ENCODE measurements at regions not wholly inside any gene's neighbourhood (a gene's known extent, or its start where the extent isn't known, plus 50 kb on each side); places are given as distances from the start of the nearest gene placed in this dataset.

GRCh38 chr16:79282806-79283205, 317.7 kb downstream of the MAF start:
- DNase-seq (ENCODE audit: extremely low spot score): no peak
- POLR2A ChIA-PET: no interaction called here

GRCh38 chr16:79278506-79278905, 322.0 kb downstream of the MAF start:
- no peak for DNase-seq (ENCODE audit: extremely low spot score)
- no peak for TF ChIP-seq ZNF384 (IDR thresholded peaks at IDR 0.05)
- no peak for TF ChIP-seq SP1 (IDR thresholded peaks at IDR 0.05)
- TF ChIP-seq PKNOX1 (IDR thresholded peaks at IDR 0.05): no peak
- TF ChIP-seq TARDBP (IDR thresholded peaks at IDR 0.05): no peak
- no peak for TF ChIP-seq ELF4 (IDR thresholded peaks at IDR 0.05)
- TF ChIP-seq ARNT (IDR thresholded peaks at IDR 0.05): no peak
- no peak for TF ChIP-seq NFRKB (IDR thresholded peaks at IDR 0.05)
- no peak for TF ChIP-seq SUZ12 (IDR thresholded peaks at IDR 0.05)
- TF ChIP-seq FOXA1 (IDR thresholded peaks at IDR 0.05): no peak
- no peak for TF ChIP-seq LEF1 (IDR thresholded peaks at IDR 0.05; ENCODE audit: borderline replicate concordance)
- TF ChIP-seq FOXM1 (IDR thresholded peaks at IDR 0.05; ENCODE audit: borderline replicate concordance): no peak
- no peak for TF ChIP-seq HDGF (IDR thresholded peaks at IDR 0.05; ENCODE audit: borderline replicate concordance)
- TF ChIP-seq CTBP1 (IDR thresholded peaks at IDR 0.05; ENCODE audit: borderline replicate concordance): no peak
- no peak for TF ChIP-seq L3MBTL2 (conservative IDR thresholded peaks at IDR 0.05)
- TF ChIP-seq BHLHE40 (IDR thresholded peaks at IDR 0.05; ENCODE audit: borderline replicate concordance): no peak
- CTCF ChIA-PET: no interaction called here
- POLR2A ChIA-PET: no interaction called here

More at GRCh38 chr16:79282806-79283205, 317.7 kb downstream of the MAF start:
- CTCF ChIA-PET: no interaction called here
- TF ChIP-seq TARDBP (IDR thresholded peaks at IDR 0.05) (no peak), FOXM1 (IDR thresholded peaks at IDR 0.05; ENCODE audit: borderline replicate concordance) (no peak), ARNT (IDR thresholded peaks at IDR 0.05) (no peak), ZNF384 (IDR thresholded peaks at IDR 0.05) (no peak), LEF1 (IDR thresholded peaks at IDR 0.05; ENCODE audit: borderline replicate concordance) (no peak), FOXK2 (IDR thresholded peaks at IDR 0.05) (no peak), FOXA1 (IDR thresholded peaks at IDR 0.05) (no peak), CTBP1 (IDR thresholded peaks at IDR 0.05; ENCODE audit: borderline replicate concordance) (no peak), SP1 (IDR thresholded peaks at IDR 0.05) (no peak), BHLHE40 (IDR thresholded peaks at IDR 0.05; ENCODE audit: borderline replicate concordance) (no peak), L3MBTL2 (conservative IDR thresholded peaks at IDR 0.05) (no peak)

GRCh38 chr16:79276501-79276900, 324.0 kb downstream of the MAF start:
- ChIA-PET POLR2A (no interaction called here), CTCF (no interaction called here)
- TF ChIP-seq FOXK2 (IDR thresholded peaks at IDR 0.05) (no peak), FOXM1 (IDR thresholded peaks at IDR 0.05; ENCODE audit: borderline replicate concordance) (no peak), SUZ12 (IDR thresholded peaks at IDR 0.05) (no peak), BHLHE40 (IDR thresholded peaks at IDR 0.05; ENCODE audit: borderline replicate concordance) (no peak), ZNF384 (IDR thresholded peaks at IDR 0.05) (no peak), ARNT (IDR thresholded peaks at IDR 0.05) (no peak), TARDBP (IDR thresholded peaks at IDR 0.05) (no peak), CTBP1 (IDR thresholded peaks at IDR 0.05; ENCODE audit: borderline replicate concordance) (no peak), NFRKB (IDR thresholded peaks at IDR 0.05) (no peak), L3MBTL2 (conservative IDR thresholded peaks at IDR 0.05) (no peak), ELF4 (IDR thresholded peaks at IDR 0.05) (no peak), FOXA1 (IDR thresholded peaks at IDR 0.05) (no peak), LEF1 (IDR thresholded peaks at IDR 0.05; ENCODE audit: borderline replicate concordance) (no peak), HDGF (IDR thresholded peaks at IDR 0.05; ENCODE audit: borderline replicate concordance) (no peak), SP1 (IDR thresholded peaks at IDR 0.05) (no peak)
- DNase-seq (ENCODE audit: extremely low spot score): no peak

- DNase-seq (ENCODE audit: extremely low spot score): no peak
- POLR2A ChIA-PET: no interaction called here
- CTCF ChIA-PET: no interaction called here
- no peak for TF ChIP-seq PKNOX1 (IDR thresholded peaks at IDR 0.05)
- no peak for TF ChIP-seq TARDBP (IDR thresholded peaks at IDR 0.05)
- no peak for TF ChIP-seq NFRKB (IDR thresholded peaks at IDR 0.05)
- no peak for TF ChIP-seq HDGF (IDR thresholded peaks at IDR 0.05; ENCODE audit: borderline replicate concordance)
- no peak for TF ChIP-seq FOXM1 (IDR thresholded peaks at IDR 0.05; ENCODE audit: borderline replicate concordance)
- no peak for TF ChIP-seq FOXK2 (IDR thresholded peaks at IDR 0.05)
- TF ChIP-seq ZNF384 (IDR thresholded peaks at IDR 0.05): no peak
Measured at GRCh38 chr16:79274264-79274663, 326.3 kb downstream of the MAF start.

GRCh38 chr16:79272141-79272577, 328.4 kb downstream of the MAF start:
- ChIA-PET POLR2A (no interaction called here), CTCF (interaction anchor here (0.6 kb wide), 1 partner anchor 39 kb away, joined by 3 read pairs; no protein-coding TSS in a partner anchor)
- no peak for TF ChIP-seq TARDBP (IDR thresholded peaks at IDR 0.05)
- no peak for TF ChIP-seq FOXK2 (IDR thresholded peaks at IDR 0.05)
- TF ChIP-seq CTBP1 (IDR thresholded peaks at IDR 0.05; ENCODE audit: borderline replicate concordance): no peak
- TF ChIP-seq FOXA1 (IDR thresholded peaks at IDR 0.05): no peak
- no peak for TF ChIP-seq HDGF (IDR thresholded peaks at IDR 0.05; ENCODE audit: borderline replicate concordance)
- no peak for TF ChIP-seq SP1 (IDR thresholded peaks at IDR 0.05)
- no peak for TF ChIP-seq ELF4 (IDR thresholded peaks at IDR 0.05)
- TF ChIP-seq NFRKB (IDR thresholded peaks at IDR 0.05): no peak
- TF ChIP-seq ARNT (IDR thresholded peaks at IDR 0.05): no peak
- TF ChIP-seq LEF1 (IDR thresholded peaks at IDR 0.05; ENCODE audit: borderline replicate concordance): no peak
- TF ChIP-seq PKNOX1 (IDR thresholded peaks at IDR 0.05): no peak
- no peak for TF ChIP-seq L3MBTL2 (conservative IDR thresholded peaks at IDR 0.05)
- no peak for TF ChIP-seq ZNF384 (IDR thresholded peaks at IDR 0.05)
- TF ChIP-seq FOXM1 (IDR thresholded peaks at IDR 0.05; ENCODE audit: borderline replicate concordance): no peak
- DNase-seq (ENCODE audit: extremely low spot score): no peak

GRCh38 chr16:79271583-79271982, 329.0 kb downstream of the MAF start:
- ChIA-PET CTCF (interaction anchor here (0.6 kb wide), 1 partner anchor 40 kb away, joined by 3 read pairs; no protein-coding TSS in a partner anchor), POLR2A (no interaction called here)
- no peak for DNase-seq (ENCODE audit: extremely low spot score)
- no peak for TF ChIP-seq HDGF (IDR thresholded peaks at IDR 0.05; ENCODE audit: borderline replicate concordance)
- no peak for TF ChIP-seq FOXA1 (IDR thresholded peaks at IDR 0.05)
- TF ChIP-seq LEF1 (IDR thresholded peaks at IDR 0.05; ENCODE audit: borderline replicate concordance): no peak
- no peak for TF ChIP-seq FOXK2 (IDR thresholded peaks at IDR 0.05)
- no peak for TF ChIP-seq CTBP1 (IDR thresholded peaks at IDR 0.05; ENCODE audit: borderline replicate concordance)
- TF ChIP-seq L3MBTL2 (conservative IDR thresholded peaks at IDR 0.05): no peak
- no peak for TF ChIP-seq ELF4 (IDR thresholded peaks at IDR 0.05)
- no peak for TF ChIP-seq ZNF384 (IDR thresholded peaks at IDR 0.05)
- no peak for TF ChIP-seq BHLHE40 (IDR thresholded peaks at IDR 0.05; ENCODE audit: borderline replicate concordance)
- no peak for TF ChIP-seq ARNT (IDR thresholded peaks at IDR 0.05)
- TF ChIP-seq FOXM1 (IDR thresholded peaks at IDR 0.05; ENCODE audit: borderline replicate concordance): no peak
- no peak for TF ChIP-seq SUZ12 (IDR thresholded peaks at IDR 0.05)
- TF ChIP-seq NFRKB (IDR thresholded peaks at IDR 0.05): no peak
- TF ChIP-seq SP1 (IDR thresholded peaks at IDR 0.05): no peak
- no peak for TF ChIP-seq TARDBP (IDR thresholded peaks at IDR 0.05)
- no peak for TF ChIP-seq PKNOX1 (IDR thresholded peaks at IDR 0.05)

Data from HEK293T (cell line).